ENCODE measurements at regions not wholly inside any gene's neighbourhood (a gene's known extent, or its start where the extent isn't known, plus 50 kb on each side); places are given as distances from the start of the nearest gene placed in this dataset.

DNA sequence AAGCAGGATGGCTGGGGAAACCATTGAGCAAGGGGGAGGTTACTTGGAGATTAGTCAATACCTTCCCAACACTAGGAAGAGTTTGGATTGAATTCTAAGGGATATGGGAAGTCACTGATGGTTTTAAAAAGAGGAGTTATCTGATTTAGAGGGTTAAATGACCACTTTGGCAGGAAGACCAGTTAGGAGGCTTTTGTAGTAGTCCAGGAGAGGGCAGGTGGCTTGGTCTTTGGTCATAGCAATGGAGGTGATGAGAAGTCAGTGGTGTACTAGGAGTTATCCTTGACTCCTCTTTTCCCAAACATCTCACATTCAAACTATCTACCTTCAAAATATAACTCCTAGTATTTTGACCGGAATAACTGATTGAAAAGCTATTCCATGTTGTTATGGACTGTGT, 644.1 kb downstream of the UTRN start:
- no peak for DNase-seq (ENCODE audit: low read depth)
- H3K4me3 ChIP-seq (ENCODE audit: low read depth, low read length): no peak overlapping the region
- TF ChIP-seq, protein P1, sequence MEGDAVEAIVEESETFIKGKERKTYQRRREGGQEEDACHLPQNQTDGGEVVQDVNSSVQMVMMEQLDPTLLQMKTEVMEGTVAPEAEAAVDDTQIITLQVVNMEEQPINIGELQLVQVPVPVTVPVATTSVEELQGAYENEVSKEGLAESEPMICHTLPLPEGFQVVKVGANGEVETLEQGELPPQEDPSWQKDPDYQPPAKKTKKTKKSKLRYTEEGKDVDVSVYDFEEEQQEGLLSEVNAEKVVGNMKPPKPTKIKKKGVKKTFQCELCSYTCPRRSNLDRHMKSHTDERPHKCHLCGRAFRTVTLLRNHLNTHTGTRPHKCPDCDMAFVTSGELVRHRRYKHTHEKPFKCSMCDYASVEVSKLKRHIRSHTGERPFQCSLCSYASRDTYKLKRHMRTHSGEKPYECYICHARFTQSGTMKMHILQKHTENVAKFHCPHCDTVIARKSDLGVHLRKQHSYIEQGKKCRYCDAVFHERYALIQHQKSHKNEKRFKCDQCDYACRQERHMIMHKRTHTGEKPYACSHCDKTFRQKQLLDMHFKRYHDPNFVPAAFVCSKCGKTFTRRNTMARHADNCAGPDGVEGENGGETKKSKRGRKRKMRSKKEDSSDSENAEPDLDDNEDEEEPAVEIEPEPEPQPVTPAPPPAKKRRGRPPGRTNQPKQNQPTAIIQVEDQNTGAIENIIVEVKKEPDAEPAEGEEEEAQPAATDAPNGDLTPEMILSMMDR (conservative IDR thresholded peaks at IDR 0.05; ENCODE audit: low read depth, low read length): no peak

DNA sequence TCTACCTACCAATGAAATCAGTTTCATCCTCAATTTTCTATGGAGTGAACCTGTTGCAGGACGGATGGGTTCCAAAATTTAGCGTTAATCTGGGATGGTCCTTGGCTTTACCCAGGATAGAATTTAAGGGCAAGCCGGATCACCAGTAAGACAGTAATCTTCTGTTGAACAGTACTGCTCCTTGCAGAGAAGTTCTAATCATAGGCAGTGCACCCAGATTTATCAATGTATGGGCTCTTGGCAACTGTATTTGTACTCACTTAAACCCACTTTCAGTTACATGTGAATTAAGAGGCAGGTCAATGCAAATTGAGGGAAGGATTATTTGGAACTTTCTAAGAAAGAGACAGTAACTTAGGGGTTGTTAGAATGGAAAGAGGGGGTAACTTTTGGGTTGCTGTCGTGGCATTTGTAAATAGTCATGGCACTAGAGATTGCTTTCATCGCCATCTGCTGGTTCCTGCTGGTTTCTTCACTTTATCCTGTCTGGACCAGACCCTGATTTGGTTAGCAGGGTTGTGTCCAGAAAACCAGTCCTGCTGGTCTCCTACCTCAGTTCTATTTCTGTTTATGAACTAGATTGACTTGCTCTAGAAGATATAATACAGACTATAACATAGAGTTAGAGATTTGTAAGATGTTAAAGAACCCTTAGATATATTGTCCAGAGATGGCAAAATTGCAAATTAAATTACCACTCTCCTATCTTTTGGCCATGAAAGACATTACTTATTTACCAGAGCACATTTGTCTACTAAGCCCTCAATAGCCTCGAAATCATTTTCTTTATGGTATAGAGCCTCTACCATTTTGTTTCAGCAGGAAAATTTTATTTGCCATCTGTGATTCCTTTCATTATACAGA, 646.3 kb downstream of the UTRN start:
- H3K4me3 ChIP-seq (ENCODE audit: low read depth, low read length): no peak overlapping the region
- DNase-seq (ENCODE audit: low read depth): peak; percentile 64
- TF ChIP-seq, protein P1 (conservative IDR thresholded peaks at IDR 0.05; ENCODE audit: low read depth, low read length): peak; percentile 82

DNA sequence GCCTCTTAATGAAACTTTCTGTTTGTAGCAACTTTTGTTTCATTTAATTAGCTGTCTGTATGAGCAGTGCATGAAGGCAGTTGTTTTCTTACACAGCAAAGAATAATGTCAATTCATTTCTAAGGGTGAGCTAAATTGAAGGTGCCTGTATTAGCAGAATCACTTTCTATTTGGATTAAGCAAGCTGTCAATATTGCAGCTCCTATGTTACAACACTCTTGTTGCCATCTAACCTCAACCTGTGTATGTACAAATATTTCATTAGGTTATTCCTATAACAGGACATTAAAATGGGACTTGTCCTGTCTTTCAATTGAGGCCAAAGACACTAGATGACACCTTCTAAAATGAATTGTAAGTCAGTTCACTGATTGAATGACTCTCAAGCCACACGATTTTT, 647.5 kb downstream of the UTRN start:
- H3K4me3 ChIP-seq (ENCODE audit: low read depth, low read length): no peak overlapping the region
- DNase-seq (ENCODE audit: low read depth): no peak
- TF ChIP-seq, protein P1 (conservative IDR thresholded peaks at IDR 0.05; ENCODE audit: low read depth, low read length): no peak

DNA sequence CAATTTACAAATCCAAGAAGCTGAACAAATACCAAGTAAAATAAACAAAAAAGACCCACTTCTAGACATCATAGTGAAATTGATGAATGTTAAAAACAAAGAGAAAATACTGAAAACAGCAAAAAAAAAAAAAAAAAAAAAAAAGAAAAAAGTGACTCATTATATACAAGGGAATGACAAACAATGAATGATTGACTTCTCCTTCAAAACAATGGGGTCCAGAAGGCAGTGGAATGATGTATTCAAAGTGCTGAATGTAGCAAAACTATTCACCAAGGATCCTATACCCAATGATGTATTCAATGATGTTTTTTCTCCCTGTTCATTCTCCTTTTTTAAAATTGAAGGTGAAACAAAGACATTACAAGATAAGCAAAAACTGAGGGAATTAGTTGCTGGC, 650.0 kb downstream of the UTRN start:
- no peak for DNase-seq (ENCODE audit: low read depth)
- TF ChIP-seq, protein P1 (conservative IDR thresholded peaks at IDR 0.05; ENCODE audit: low read depth, low read length): no peak

DNA sequence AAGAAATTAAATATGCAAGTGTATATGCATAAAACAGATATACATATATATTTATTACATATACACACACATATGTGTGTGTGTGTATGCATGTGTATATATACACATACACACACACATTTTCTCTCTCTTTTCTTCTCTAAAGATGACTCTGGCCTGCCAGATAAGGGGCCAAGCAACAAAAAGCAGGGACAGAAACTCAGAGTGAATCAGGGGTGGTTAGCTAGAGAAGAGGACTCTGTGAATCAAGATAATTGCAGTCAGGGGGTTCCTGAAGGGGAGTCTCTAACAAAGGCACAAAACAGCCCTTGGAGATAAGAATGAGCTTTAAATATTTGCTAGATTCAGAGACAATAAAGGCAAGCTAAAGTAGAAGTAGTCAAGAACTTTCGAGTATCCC, 650.5 kb downstream of the UTRN start:
- no peak for DNase-seq (ENCODE audit: low read depth)
- no peak overlapping the region for H3K4me3 ChIP-seq (ENCODE audit: low read depth, low read length)
- TF ChIP-seq, protein P1 (conservative IDR thresholded peaks at IDR 0.05; ENCODE audit: low read depth, low read length): no peak

More for the DNA sequence above, 650.0 kb downstream of the UTRN start:
- H3K4me3 ChIP-seq (ENCODE audit: low read depth, low read length): no peak overlapping the region

DNA sequence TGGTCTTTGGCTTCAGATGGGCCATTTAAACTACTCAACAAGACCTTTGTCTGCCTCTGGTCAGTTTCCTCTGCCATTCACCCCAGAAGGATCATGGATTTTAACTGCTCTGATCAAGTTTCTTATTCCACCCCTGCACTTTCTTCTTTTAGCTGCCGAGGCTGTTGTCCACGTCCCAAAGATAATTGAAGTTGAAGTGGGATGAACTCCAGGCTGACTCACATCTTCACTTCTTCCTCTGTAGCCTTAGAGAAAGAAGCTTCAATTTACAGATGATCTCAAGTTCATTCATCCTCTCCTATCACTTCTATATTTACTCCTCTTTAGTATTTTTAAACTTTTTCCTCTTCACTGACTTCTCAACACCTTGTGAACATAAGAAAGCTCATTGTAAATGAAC, 651.6 kb downstream of the UTRN start:
- no peak overlapping the region for H3K4me3 ChIP-seq (ENCODE audit: low read depth, low read length)
- TF ChIP-seq, protein P1 (conservative IDR thresholded peaks at IDR 0.05; ENCODE audit: low read depth, low read length): no peak
- peak; percentile 12 for DNase-seq (ENCODE audit: low read depth)

DNA sequence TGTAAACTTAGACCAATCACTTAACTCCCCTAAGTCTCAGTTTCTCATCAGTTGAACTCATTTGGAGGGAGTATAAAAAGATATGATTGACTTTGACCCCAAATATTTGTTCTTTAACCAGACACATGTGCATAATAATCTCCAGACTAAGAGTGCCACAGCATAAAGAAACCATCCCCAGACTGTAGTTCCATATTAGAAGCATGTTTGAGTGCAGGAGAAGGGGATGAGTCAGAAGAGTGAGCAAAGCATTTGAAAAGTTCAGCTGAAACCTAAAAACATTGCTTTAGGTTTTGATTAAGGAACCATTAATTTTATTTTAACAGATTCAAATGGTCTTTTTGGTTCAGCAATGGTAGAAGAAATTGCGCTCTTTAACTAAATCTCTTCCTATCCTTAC, 654.8 kb downstream of the UTRN start:
- no peak overlapping the region for H3K4me3 ChIP-seq (ENCODE audit: low read depth, low read length)
- peak; percentile 18 for DNase-seq (ENCODE audit: low read depth)
- TF ChIP-seq, protein P1 (conservative IDR thresholded peaks at IDR 0.05; ENCODE audit: low read depth, low read length): no peak

Data from choroid plexus epithelial cell (primary cell).